Kidney (tissue), 13 donors: ENCODE measurements at regions not wholly inside any gene's neighbourhood (a gene's known extent, or its start where the extent isn't known, plus 50 kb on each side); places are given as distances from the start of the nearest gene placed in this dataset.

Experiments used
- DNase-seq, 5 donors: peaks; one replicate each; pipeline ENCODE4 v3.0.0-alpha.2; 2013 to 2020
- FAIRE-seq: peaks from 2 replicates; lab custom pipeline; 2012; peaks lifted over from hg19 to GRCh38; lab: Jason Lieb, UNC
- H3K27ac ChIP-seq, 2 donors: one replicate each; pipeline ENCODE4 v1.7.0; 2013; ENCODE audit warnings: low read depth in 2 of 2, low read length in 2 of 2, inconsistent platforms in 1 of 2
- H3K27me3 ChIP-seq: one replicate; pipeline ENCODE4 v1.7.1; 2013; ENCODE audit warnings: low read length, inconsistent platforms; ENCODE audit not compliant: control insufficient read depth, insufficient read depth
- H3K36me3 ChIP-seq, 3 donors: one replicate each; pipeline versions ENCODE4 v1.7.0 to v1.7.1; 2013; ENCODE audit warnings: low read length in 3 of 3, control low read depth in 1 of 3, inconsistent platforms in 1 of 3; ENCODE audit not compliant: insufficient read depth in 3 of 3, control insufficient read depth in 2 of 3
- H3K4me1 ChIP-seq, 3 donors: one replicate each; pipeline versions ENCODE4 v1.7.0 to v1.7.1; 2013; ENCODE audit warnings: low read length in 3 of 3, inconsistent platforms in 1 of 3, low read depth in 1 of 3; ENCODE audit not compliant: control insufficient read depth in 2 of 3, insufficient read depth in 2 of 3
- H3K4me3 ChIP-seq, 3 donors: one replicate each; pipeline versions ENCODE4 v1.7.0 to v1.8.1; 2013; ENCODE audit warnings: low read length in 3 of 3, control low read depth in 1 of 3, inconsistent platforms in 1 of 3
- H3K9ac ChIP-seq, 3 donors: one replicate each; pipeline versions ENCODE4 v1.7.0 to v1.7.1; 2013; ENCODE audit warnings: low read length in 3 of 3, control low read depth in 1 of 3, inconsistent platforms in 1 of 3
- H3K9me3 ChIP-seq, 3 donors: one replicate each; pipeline versions ENCODE4 v1.7.0 to v1.7.1; 2013; ENCODE audit warnings: low read length in 3 of 3, control low read depth in 1 of 3, inconsistent platforms in 1 of 3; ENCODE audit not compliant: control insufficient read depth in 2 of 3, insufficient read depth in 1 of 3
- intact Hi-C: fragments of 100-400 bp; cut with DNase I; formaldehyde crosslinking; loops from one replicate; pipeline ENCODE4 v1.11.1; 2022
- TF ChIP-seq, protein P1 (sequence below): IDR thresholded peaks from 3 replicates; pipeline ENCODE4 v1.5.1; 2012; ENCODE audit warnings: mild to moderate bottlenecking, moderate library complexity, borderline replicate concordance; ENCODE audit not compliant: insufficient read depth; ENCODE audit errors: extremely low read depth
- donor health status: control.
- donor health status: control.
- donor health status: control.
- donor health status: control.
- donor health status: control.
- donor health status: DM: yes; HTN: yes; CAD: no.
- donor health status: Normal renal cell carcinoma (clear cell type).

DNA sequence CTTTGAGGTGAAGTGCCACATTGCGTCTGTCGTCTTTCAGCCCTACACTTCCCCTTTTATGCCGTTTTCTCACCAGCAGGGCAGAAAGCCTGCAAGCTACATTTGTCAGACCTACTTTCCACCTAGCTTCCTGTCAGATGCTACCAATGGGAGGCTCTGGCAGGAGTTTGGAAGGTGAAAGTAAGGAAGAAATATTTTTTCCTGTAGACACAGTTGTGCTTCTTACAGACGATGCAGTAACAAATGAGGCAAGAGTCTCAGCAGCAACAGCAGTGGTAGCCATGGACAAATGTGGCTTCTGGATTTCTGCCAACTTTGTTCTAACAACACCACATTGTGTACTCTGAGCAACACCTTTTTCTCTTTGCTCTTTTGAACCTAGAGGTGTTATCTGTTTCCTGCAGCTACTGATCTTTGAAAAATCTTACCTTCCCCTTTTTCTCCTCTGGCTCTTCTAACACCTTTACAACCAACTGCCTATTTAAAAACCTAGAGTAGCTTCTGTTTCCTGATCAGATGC lies 70.6 kb upstream of the STT3B start:
- no peaks in the 10 kb centered on the region for H3K4me1 ChIP-seq
- no peak overlapping the region for H3K27ac ChIP-seq
- no peaks in the 10 kb centered on the region for H3K9me3 ChIP-seq
- H3K9ac ChIP-seq: no peak overlapping the region
- FAIRE-seq (no peak), DNase-seq (no peak)
- TF ChIP-seq, protein P1, sequence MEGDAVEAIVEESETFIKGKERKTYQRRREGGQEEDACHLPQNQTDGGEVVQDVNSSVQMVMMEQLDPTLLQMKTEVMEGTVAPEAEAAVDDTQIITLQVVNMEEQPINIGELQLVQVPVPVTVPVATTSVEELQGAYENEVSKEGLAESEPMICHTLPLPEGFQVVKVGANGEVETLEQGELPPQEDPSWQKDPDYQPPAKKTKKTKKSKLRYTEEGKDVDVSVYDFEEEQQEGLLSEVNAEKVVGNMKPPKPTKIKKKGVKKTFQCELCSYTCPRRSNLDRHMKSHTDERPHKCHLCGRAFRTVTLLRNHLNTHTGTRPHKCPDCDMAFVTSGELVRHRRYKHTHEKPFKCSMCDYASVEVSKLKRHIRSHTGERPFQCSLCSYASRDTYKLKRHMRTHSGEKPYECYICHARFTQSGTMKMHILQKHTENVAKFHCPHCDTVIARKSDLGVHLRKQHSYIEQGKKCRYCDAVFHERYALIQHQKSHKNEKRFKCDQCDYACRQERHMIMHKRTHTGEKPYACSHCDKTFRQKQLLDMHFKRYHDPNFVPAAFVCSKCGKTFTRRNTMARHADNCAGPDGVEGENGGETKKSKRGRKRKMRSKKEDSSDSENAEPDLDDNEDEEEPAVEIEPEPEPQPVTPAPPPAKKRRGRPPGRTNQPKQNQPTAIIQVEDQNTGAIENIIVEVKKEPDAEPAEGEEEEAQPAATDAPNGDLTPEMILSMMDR: no peak
- no peaks in the 10 kb centered on the region for H3K27me3 ChIP-seq
- intact Hi-C loops: no loop called here
- no peak overlapping the region for H3K4me3 ChIP-seq
- no peaks in the 10 kb centered on the region for H3K36me3 ChIP-seq

DNA sequence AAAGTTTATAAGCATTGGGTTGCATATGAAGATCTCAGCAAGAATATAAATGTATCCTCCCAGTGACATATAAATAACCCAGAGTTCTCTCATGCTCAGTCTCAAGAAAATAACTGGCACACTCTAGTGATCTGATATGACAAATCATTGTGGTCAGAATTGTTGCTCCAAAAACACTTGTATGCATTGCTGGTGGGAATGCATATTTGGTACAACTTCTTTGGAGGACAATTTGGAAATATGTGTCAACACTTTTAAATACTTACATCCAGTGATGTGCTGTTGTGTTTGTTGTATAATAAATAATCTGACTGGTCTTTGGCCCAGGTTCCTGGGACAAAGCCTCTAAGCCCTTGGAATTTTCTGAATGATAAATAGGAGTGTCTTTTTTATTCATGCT lies 66.7 kb upstream of the STT3B start:
- H3K4me3 ChIP-seq: no peak overlapping the region
- H3K27me3 ChIP-seq: no peaks in the 10 kb centered on the region
- intact Hi-C loops: no loop called here
- H3K9ac ChIP-seq: no peak overlapping the region
- TF ChIP-seq, protein P1: no peak
- H3K4me1 ChIP-seq: no peaks in the 10 kb centered on the region
- DNase-seq (no peak), FAIRE-seq (no peak)
- no peaks in the 10 kb centered on the region for H3K36me3 ChIP-seq
- H3K9me3 ChIP-seq: peaks cover 0 to 2% (median 0%) of the 10 kb centered on the region in 3 donors
- no peak overlapping the region for H3K27ac ChIP-seq

DNA sequence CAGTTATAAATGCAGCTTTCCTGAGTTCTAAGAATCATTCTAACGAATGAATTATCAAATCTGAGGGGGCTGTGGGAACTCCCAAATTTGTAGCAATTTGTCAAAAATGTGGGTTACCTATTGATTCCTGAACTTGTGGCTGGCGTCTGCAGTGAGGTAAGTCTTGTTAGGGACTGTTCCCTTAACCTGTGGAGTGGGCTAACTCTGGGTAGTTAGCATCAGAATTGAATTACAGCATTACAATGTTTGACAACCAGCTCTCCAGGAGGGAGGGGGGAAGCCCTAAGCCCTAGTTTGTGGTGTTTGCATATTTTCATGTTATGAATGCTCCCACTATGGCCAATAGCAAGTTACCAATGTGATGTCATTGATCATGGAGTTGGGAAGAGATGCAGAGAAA lies 65.9 kb upstream of the STT3B start:
- DNase-seq: no peak
- no peak for FAIRE-seq
- intact Hi-C loops: no loop called here

More for the DNA sequence above, 65.9 kb upstream of the STT3B start:
- H3K4me3 ChIP-seq: no peak overlapping the region
- no peak overlapping the region for H3K9ac ChIP-seq
- no peaks in the 10 kb centered on the region for H3K36me3 ChIP-seq
- no peaks in the 10 kb centered on the region for H3K4me1 ChIP-seq
- peaks cover 0 to 2% (median 0%) of the 10 kb centered on the region in 3 donors for H3K9me3 ChIP-seq
- TF ChIP-seq, protein P1: no peak
- no peak overlapping the region for H3K27ac ChIP-seq
- no peaks in the 10 kb centered on the region for H3K27me3 ChIP-seq
